Muscle of back (tissue), 3 donors: ENCODE measurements at regions not wholly inside any gene's neighbourhood (a gene's known extent, or its start where the extent isn't known, plus 50 kb on each side); places are given as distances from the start of the nearest gene placed in this dataset.

Source experiments
- DNase-seq, 3 donors: peaks; one replicate each; pipeline versions ENCODE4 v3.0.0 to v3.0.0-alpha.2; 2013

- no peak for DNase-seq
Observed at GRCh38 chr1:187306710-187307415, 478.1 kb downstream of the PLA2G4A start.

- DNase-seq, result no peak
Observed at GRCh38 chr1:187310038-187310631, 481.4 kb downstream of the PLA2G4A start.

- DNase-seq, result no peak
Observed at GRCh38 chr1:187313115-187313514, 484.4 kb downstream of the PLA2G4A start.

GRCh38 chr1:187326557-187326956, 497.8 kb downstream of the PLA2G4A start:
- peak in 1 of 3 donors; percentile 1 for DNase-seq

GRCh38 chr1:187336441-187337168, 507.9 kb downstream of the PLA2G4A start:
- no peak for DNase-seq

- no peak for DNase-seq
Observed at GRCh38 chr1:187338762-187339412, 510.1 kb downstream of the PLA2G4A start.

- DNase-seq, result no peak
Observed at GRCh38 chr1:187342495-187342894, 513.7 kb downstream of the PLA2G4A start.

- DNase-seq, result no peak
Observed at GRCh38 chr1:187374082-187374481, 545.3 kb downstream of the PLA2G4A start.

GRCh38 chr1:187374742-187375141, 546.0 kb downstream of the PLA2G4A start:
- DNase-seq, result no peak

GRCh38 chr1:187383366-187383765, 554.6 kb downstream of the PLA2G4A start:
- no peak for DNase-seq

- DNase-seq, result no peak
Observed at GRCh38 chr1:187384504-187384903, 555.8 kb downstream of the PLA2G4A start.

GRCh38 chr1:187390215-187390818, 561.6 kb downstream of the PLA2G4A start:
- no peak for DNase-seq

GRCh38 chr1:187396226-187396625, 567.5 kb downstream of the PLA2G4A start:
- peak in 1 of 3 donors; percentile 1 for DNase-seq

GRCh38 chr1:187396929-187397796, 568.4 kb downstream of the PLA2G4A start:
- DNase-seq, result no peak

- no peak for DNase-seq
Observed at GRCh38 chr1:187408212-187409004, 579.7 kb downstream of the PLA2G4A start.

GRCh38 chr1:187409341-187409740, 580.6 kb downstream of the PLA2G4A start:
- DNase-seq, result no peak

GRCh38 chr1:187411118-187411517, 582.4 kb downstream of the PLA2G4A start:
- DNase-seq, result no peak

GRCh38 chr1:187413405-187414169, 584.8 kb downstream of the PLA2G4A start:
- no peak for DNase-seq

GRCh38 chr1:187415065-187415464, 586.3 kb downstream of the PLA2G4A start:
- no peak for DNase-seq
